ENCODE measurements at regions not wholly inside any gene's neighbourhood (a gene's known extent, or its start where the extent isn't known, plus 50 kb on each side); places are given as distances from the start of the nearest gene placed in this dataset.

GRCh38 chr14:53330441-53330840 is 177.3 kb upstream of the DDHD1 start:
- DNase-seq, result no peak

GRCh38 chr14:53328841-53329240 is 175.7 kb upstream of the DDHD1 start:
- DNase-seq, result no peak

GRCh38 chr14:53327716-53328115 is 174.6 kb upstream of the DDHD1 start:
- peak; percentile 75 for DNase-seq

- DNase-seq, result no peak
Measured at GRCh38 chr14:53325176-53325806, 172.2 kb upstream of the DDHD1 start.

- DNase-seq, result no peak
Measured at GRCh38 chr14:53316504-53316903, 163.4 kb upstream of the DDHD1 start.

- no peak for DNase-seq
Measured at GRCh38 chr14:53310412-53310811, 157.3 kb upstream of the DDHD1 start.

- DNase-seq, result peak; percentile 76
Measured at GRCh38 chr14:53306911-53307310, 153.8 kb upstream of the DDHD1 start.

- no peak for DNase-seq
Measured at GRCh38 chr14:53306267-53306721, 153.2 kb upstream of the DDHD1 start.

- DNase-seq, result no peak
Measured at GRCh38 chr14:53304726-53305381, 151.7 kb upstream of the DDHD1 start.

- DNase-seq, result no peak
Measured at GRCh38 chr14:53295985-53296582, 143.0 kb upstream of the DDHD1 start.

GRCh38 chr14:53295372-53295771 is 142.2 kb upstream of the DDHD1 start:
- no peak for DNase-seq

- DNase-seq, result no peak
Measured at GRCh38 chr14:53286301-53286700, 133.2 kb upstream of the DDHD1 start.

GRCh38 chr14:53285821-53286220 is 132.7 kb upstream of the DDHD1 start:
- DNase-seq, result no peak

GRCh38 chr14:53285064-53285463 is 131.9 kb upstream of the DDHD1 start:
- no peak for DNase-seq

- DNase-seq, result no peak
Measured at GRCh38 chr14:53278602-53279506, 125.7 kb upstream of the DDHD1 start.

GRCh38 chr14:53273671-53274072 is 120.5 kb upstream of the DDHD1 start:
- DNase-seq, result no peak

GRCh38 chr14:53265025-53265424 is 111.9 kb upstream of the DDHD1 start:
- DNase-seq, result peak; percentile 61

GRCh38 chr14:53260928-53261327 is 107.8 kb upstream of the DDHD1 start:
- DNase-seq, result no peak

- DNase-seq, result no peak
Measured at GRCh38 chr14:53260286-53260685, 107.2 kb upstream of the DDHD1 start.

- no peak for DNase-seq
Measured at GRCh38 chr14:53252141-53252540, 99.0 kb upstream of the DDHD1 start.

- DNase-seq, result no peak
Measured at GRCh38 chr14:53249059-53249458, 95.9 kb upstream of the DDHD1 start.

- no peak for DNase-seq
Measured at GRCh38 chr14:53247596-53248370, 94.7 kb upstream of the DDHD1 start.
